GM23248 (cell line): ENCODE measurements at regions not wholly inside any gene's neighbourhood (a gene's known extent, or its start where the extent isn't known, plus 50 kb on each side); places are given as distances from the start of the nearest gene placed in this dataset.

Experiments used
- DNase-seq: peaks from one replicate; pipeline ENCODE4 v3.0.0-alpha.2; 2015
- H2AFZ ChIP-seq: fragments of 200-600 bp; sonication (generic); 2 replicates; pipeline ENCODE4 v1.6.1; 2016; ENCODE audit warnings: antibody characterized with exemption
- H3F3A ChIP-seq: fragments of 200-600 bp; sonication (generic); 2 replicates; pipeline ENCODE4 v1.6.1; 2016; ENCODE audit warnings: mild to moderate bottlenecking, antibody characterized with exemption, mixed run types; ENCODE audit not compliant: insufficient read depth
- H3K27ac ChIP-seq: fragments of 200-600 bp; sonication (generic); 2 replicates; pipeline ENCODE4 v1.5.1; 2016; ENCODE audit warnings: mild to moderate bottlenecking
- H3K27me3 ChIP-seq: fragments of 200-600 bp; sonication (generic); replicated peaks from 2 replicates; pipeline ENCODE4 v1.6.1; 2016; ENCODE audit warnings: mild to moderate bottlenecking; ENCODE audit not compliant: insufficient read depth
- H3K36me3 ChIP-seq: fragments of 200-600 bp; sonication (generic); 2 replicates; pipeline ENCODE4 v1.6.1; 2016; ENCODE audit warnings: low read depth, mild to moderate bottlenecking
- H3K4me1 ChIP-seq: fragments of 200-600 bp; sonication (generic); 2 replicates; pipeline ENCODE4 v1.6.1; 2016; ENCODE audit warnings: mild to moderate bottlenecking; ENCODE audit not compliant: insufficient read depth
- H3K4me2 ChIP-seq: fragments of 200-600 bp; sonication (generic); one replicate; pipeline ENCODE4 v1.6.1; 2016; ENCODE audit warnings: mild to moderate bottlenecking; ENCODE audit not compliant: unreplicated experiment
- H3K4me3 ChIP-seq: fragments of 200-600 bp; sonication (generic); 2 replicates; pipeline ENCODE4 v1.5.1; 2016; ENCODE audit warnings: mild to moderate bottlenecking
- H3K79me2 ChIP-seq: fragments of 200-600 bp; sonication (generic); 2 replicates; pipeline ENCODE4 v1.6.1; 2016; ENCODE audit warnings: mild to moderate bottlenecking; ENCODE audit not compliant: insufficient read depth
- H3K9ac ChIP-seq: fragments of 200-600 bp; sonication (generic); 2 replicates; pipeline ENCODE4 v1.6.1; 2016; ENCODE audit warnings: mild to moderate bottlenecking
- H3K9me2 ChIP-seq: fragments of 200-600 bp; sonication (generic); 2 replicates; pipeline ENCODE4 v1.6.1; 2016; ENCODE audit warnings: mixed run types, mild to moderate bottlenecking, moderate library complexity; ENCODE audit not compliant: insufficient read depth
- H3K9me3 ChIP-seq: fragments of 200-600 bp; sonication (generic); one replicate; pipeline ENCODE4 v1.6.1; 2017; ENCODE audit warnings: low read depth
- H4K20me1 ChIP-seq: fragments of 200-600 bp; sonication (generic); 2 replicates; pipeline ENCODE4 v1.6.0; 2016; ENCODE audit not compliant: insufficient read depth
- EZH2 ChIP-seq: fragments of 200-600 bp; sonication (generic); IDR thresholded peaks from 2 replicates; pipeline ENCODE4 v1.6.1; 2018; ENCODE audit warnings: antibody characterized with exemption, mild to moderate bottlenecking; ENCODE audit not compliant: insufficient read depth, poor library complexity, severe bottlenecking
- EZH2phosphoT487 ChIP-seq: fragments of 200-600 bp; sonication (generic); IDR thresholded peaks from 2 replicates; pipeline ENCODE4 v1.6.1; 2018; ENCODE audit warnings: antibody characterized with exemption, moderate library complexity, mild to moderate bottlenecking, low read depth; ENCODE audit not compliant: insufficient read depth
- WGBS, 2 experiments: methylation state at CpG; one replicate each; pipeline ENCODE4 v1.1.6; 2015 to 2017; ENCODE audit warnings: low lambda C conversion rate in 2 of 2, low coverage in 1 of 2; ENCODE audit errors: missing lambda C conversion rate in 2 of 2; 5-methylcytosine and 5-hydroxymethylcytosine counted together
- in situ Hi-C: fragments of 300-500 bp; cut with MboI; formaldehyde crosslinking; loops from 2 replicates; pipeline ENCODE4 v1.15.0; 2020

- in situ Hi-C loops: no loop called here
- no peak overlapping the region for H3K4me2 ChIP-seq
- no peaks in the 10 kb centered on the region for H3K36me3 ChIP-seq
- H3K79me2 ChIP-seq: no peaks in the 10 kb centered on the region
- no peaks in the 10 kb centered on the region for H3F3A ChIP-seq
- WGBS, 2 experiments: 49 to 54% methylated on average over 2 of the region's 2 CpGs
- TF ChIP-seq EZH2phosphoT487 (no peak), EZH2 (no peak)
- no peaks in the 10 kb centered on the region for H4K20me1 ChIP-seq
- H2AFZ ChIP-seq: no peak overlapping the region
- no peaks in the 10 kb centered on the region for H3K9me2 ChIP-seq
- H3K4me1 ChIP-seq: peaks cover 6% of the 10 kb centered on the region; the same call in 1 of the 2 replicates
- no peaks in the 10 kb centered on the region for H3K9me3 ChIP-seq
- H3K9ac ChIP-seq: no peak overlapping the region
- H3K4me3 ChIP-seq: no peak overlapping the region
- no peaks in the 10 kb centered on the region for H3K27me3 ChIP-seq
- DNase-seq: no peak
- no peak overlapping the region for H3K27ac ChIP-seq
Measured at GRCh38 chr12:5293773-5294172, 138.1 kb upstream of the NTF3 start.

- TF ChIP-seq EZH2: no peak
- no peak for TF ChIP-seq EZH2phosphoT487
- H3K9ac ChIP-seq: no peak overlapping the region
- H3K9me2 ChIP-seq: no peaks in the 10 kb centered on the region
- no peaks in the 10 kb centered on the region for H4K20me1 ChIP-seq
- no peak overlapping the region for H2AFZ ChIP-seq
- H3K36me3 ChIP-seq: no peaks in the 10 kb centered on the region
- H3F3A ChIP-seq: no peaks in the 10 kb centered on the region
- in situ Hi-C loops: no loop called here
- H3K27me3 ChIP-seq: no peaks in the 10 kb centered on the region
- 75 to 79% methylated on average over 11 of the region's 11 CpGs for WGBS, 2 experiments
- peaks cover 6% of the 10 kb centered on the region; the same call in 1 of the 2 replicates for H3K4me1 ChIP-seq
- DNase-seq: no peak
- no peak overlapping the region for H3K4me2 ChIP-seq
- H3K27ac ChIP-seq: no peak overlapping the region
- no peaks in the 10 kb centered on the region for H3K79me2 ChIP-seq
- H3K9me3 ChIP-seq: no peaks in the 10 kb centered on the region
- H3K4me3 ChIP-seq: no peak overlapping the region
Measured at GRCh38 chr12:5294274-5295070, 137.4 kb upstream of the NTF3 start.

GRCh38 chr12:5295151-5295550 is 136.8 kb upstream of the NTF3 start:
- TF ChIP-seq EZH2phosphoT487: no peak
- H3F3A ChIP-seq: no peaks in the 10 kb centered on the region
- H3K9ac ChIP-seq: no peak overlapping the region
- no peaks in the 10 kb centered on the region for H3K36me3 ChIP-seq
- H3K4me3 ChIP-seq: no peak overlapping the region
- H3K9me3 ChIP-seq: no peaks in the 10 kb centered on the region
- in situ Hi-C loops: no loop called here
- WGBS, 2 experiments: 43 to 48% methylated on average over 3 of the region's 3 CpGs
- H3K27ac ChIP-seq: no peak overlapping the region
- DNase-seq: peak; percentile 62
- no peak overlapping the region for H3K4me2 ChIP-seq
- 0 out of 2 replicates have a peak, but pooled peaks cover under 1% of the 10 kb centered on the region for H3K27me3 ChIP-seq
- no peaks in the 10 kb centered on the region for H4K20me1 ChIP-seq
- H3K9me2 ChIP-seq: no peaks in the 10 kb centered on the region
- H2AFZ ChIP-seq: no peak overlapping the region
- no peaks in the 10 kb centered on the region for H3K79me2 ChIP-seq
- peaks cover 6% of the 10 kb centered on the region; the same call in 1 of the 2 replicates for H3K4me1 ChIP-seq

GRCh38 chr12:5295996-5296395 is 135.9 kb upstream of the NTF3 start:
- Histone ChIP-seq H3F3A (no peaks in the 10 kb centered on the region), H2AFZ (no peak overlapping the region), H3K9me2 (no peaks in the 10 kb centered on the region), H3K9ac (no peak overlapping the region), H3K9me3 (no peaks in the 10 kb centered on the region), H3K27ac (no peak overlapping the region), H3K27me3 (0 out of 2 replicates have a peak, but pooled peaks cover 6% of the 10 kb centered on the region), H3K4me2 (no peak overlapping the region), H3K79me2 (no peaks in the 10 kb centered on the region), H4K20me1 (no peaks in the 10 kb centered on the region), H3K36me3 (no peaks in the 10 kb centered on the region), H3K4me3 (no peak overlapping the region), H3K4me1 (peaks cover 6% of the 10 kb centered on the region; the same call in 1 of the 2 replicates)
- TF ChIP-seq EZH2phosphoT487 (no peak), EZH2 (no peak)
- 64% methylated on average over 2 of the region's 2 CpGs for WGBS, 2 experiments
- in situ Hi-C loops: no loop called here
- DNase-seq: no peak

GRCh38 chr12:5301539-5301938 is 130.4 kb upstream of the NTF3 start:
- Histone ChIP-seq H3K4me1 (peaks cover 4% of the 10 kb centered on the region), H3K4me3 (no peak overlapping the region), H3F3A (no peaks in the 10 kb centered on the region), H3K36me3 (no peaks in the 10 kb centered on the region), H3K79me2 (no peaks in the 10 kb centered on the region), H4K20me1 (no peaks in the 10 kb centered on the region), H3K9me2 (no peaks in the 10 kb centered on the region; the same call in 1 of the 2 replicates), H3K4me2 (no peak overlapping the region), H3K9ac (no peak overlapping the region), H3K9me3 (no peaks in the 10 kb centered on the region), H3K27ac (no peak overlapping the region), H2AFZ (no peak overlapping the region), H3K27me3 (0 out of 2 replicates have a peak, but pooled peaks cover 6% of the 10 kb centered on the region)
- in situ Hi-C loops: no loop called here
- TF ChIP-seq EZH2phosphoT487 (no peak), EZH2 (no peak)
- no peak for DNase-seq
